Mesenchymal stem cell (in vitro differentiated cells and primary cell): ENCODE measurements at regions not wholly inside any gene's neighbourhood (a gene's known extent, or its start where the extent isn't known, plus 50 kb on each side); places are given as distances from the start of the nearest gene placed in this dataset.
A peak's percentile ranks its signal among the peaks of the same experiment; 100 is the strongest.

Source experiments
- DNase-seq: peaks from one replicate; pipeline ENCODE4 v3.0.0-alpha.2; 2013
- H2AFZ ChIP-seq: one replicate; pipeline ENCODE4 v1.6.1; 2013; ENCODE audit warnings: low read depth, mild to moderate bottlenecking, control low read depth, inconsistent platforms, low read length, moderate library complexity
- H2AK5ac ChIP-seq: 2 replicates; pipeline ENCODE4 v1.6.1; 2013; ENCODE audit warnings: low read length, moderate library complexity, mild to moderate bottlenecking, inconsistent platforms; ENCODE audit not compliant: severe bottlenecking
- H2BK120ac ChIP-seq: one replicate; pipeline ENCODE4 v1.6.1; 2013; ENCODE audit warnings: low read depth, mild to moderate bottlenecking, inconsistent platforms, low read length, moderate library complexity
- H2BK12ac ChIP-seq, 2 experiments: one replicate each; pipeline ENCODE4 v1.6.1; 2013; ENCODE audit warnings: inconsistent platforms in 2 of 2, low read length in 2 of 2, mild to moderate bottlenecking in 2 of 2, moderate library complexity in 2 of 2, control low read depth in 1 of 2
- H2BK15ac ChIP-seq: one replicate; pipeline ENCODE4 v1.6.1; 2013; ENCODE audit warnings: mild to moderate bottlenecking, low read depth, inconsistent platforms; ENCODE audit not compliant: poor library complexity, severe bottlenecking
- H2BK5ac ChIP-seq: 2 replicates; pipeline ENCODE4 v1.6.1; 2013; ENCODE audit warnings: low read depth, mild to moderate bottlenecking, low read length, control low read depth, inconsistent platforms; ENCODE audit not compliant: poor library complexity, severe bottlenecking
- H3K14ac ChIP-seq, 2 experiments: one replicate each; pipeline ENCODE4 v1.6.1; 2013; ENCODE audit warnings: inconsistent platforms in 2 of 2, low read length in 2 of 2, control low read depth in 1 of 2, mild to moderate bottlenecking in 1 of 2, moderate library complexity in 1 of 2
- H3K18ac ChIP-seq, 2 experiments: one replicate each; pipeline ENCODE4 v1.6.1; 2013; ENCODE audit warnings: inconsistent platforms in 2 of 2, low read length in 2 of 2, control low read depth in 1 of 2, low read depth in 1 of 2, mild to moderate bottlenecking in 1 of 2
- H3K23ac ChIP-seq, 2 experiments: one replicate each; pipeline ENCODE4 v1.6.1; 2013; ENCODE audit warnings: inconsistent platforms in 2 of 2, low read length in 2 of 2, mild to moderate bottlenecking in 2 of 2, moderate library complexity in 2 of 2, control low read depth in 1 of 2
- H3K27ac ChIP-seq: 2 replicates; pipeline ENCODE4 v1.5.1; 2013; ENCODE audit warnings: mild to moderate bottlenecking, moderate library complexity, low read length, control low read depth, inconsistent platforms; ENCODE audit not compliant: poor library complexity, severe bottlenecking
- H3K27me3 ChIP-seq, 2 experiments: 2 replicates each; pipeline versions ENCODE4 v1.6.1 to v1.7.0; 2013; ENCODE audit warnings: low read length in 2 of 2, mild to moderate bottlenecking in 2 of 2, moderate library complexity in 2 of 2, control low read depth in 1 of 2, inconsistent platforms in 1 of 2; ENCODE audit not compliant: control insufficient read depth in 1 of 2, insufficient read depth in 1 of 2
- H3K36me3 ChIP-seq, 2 experiments: 2 replicates each; pipeline versions ENCODE4 v1.6.1 to v1.7.0; 2013; ENCODE audit warnings: low read length in 2 of 2, control low read depth in 1 of 2, inconsistent platforms in 1 of 2, low read depth in 1 of 2, mild to moderate bottlenecking in 1 of 2; ENCODE audit not compliant: insufficient read depth in 2 of 2, control insufficient read depth in 1 of 2
- H3K4ac ChIP-seq, 2 experiments: one replicate each; pipeline ENCODE4 v1.6.1; 2013; ENCODE audit warnings: inconsistent platforms in 2 of 2, low read length in 2 of 2, mild to moderate bottlenecking in 2 of 2, moderate library complexity in 2 of 2, control low read depth in 1 of 2, low read depth in 1 of 2
- H3K4me1 ChIP-seq: 2 replicates; pipeline ENCODE4 v1.6.1; 2013; ENCODE audit warnings: low read depth, low read length, control low read depth; ENCODE audit not compliant: control insufficient read depth, insufficient read depth
- H3K4me2 ChIP-seq: 2 replicates; pipeline ENCODE4 v1.6.1; 2013; ENCODE audit warnings: low read length, mild to moderate bottlenecking, inconsistent platforms; ENCODE audit not compliant: poor library complexity, severe bottlenecking
- H3K4me3 ChIP-seq, 2 experiments: 2 replicates each; pipeline versions ENCODE4 v1.5.1 to v1.7.0; 2013; ENCODE audit warnings: low read length in 2 of 2, mild to moderate bottlenecking in 2 of 2, control low read depth in 1 of 2, low read depth in 1 of 2; ENCODE audit not compliant: insufficient read depth in 1 of 2
- H3K79me1 ChIP-seq: replicated peaks from 2 replicates; pipeline ENCODE4 v1.6.1; 2013; ENCODE audit warnings: mild to moderate bottlenecking, control low read depth, low read length, inconsistent platforms; ENCODE audit not compliant: poor library complexity, severe bottlenecking
- H3K9ac ChIP-seq: 2 replicates; pipeline ENCODE4 v1.7.0; 2013; ENCODE audit warnings: mild to moderate bottlenecking, low read length, moderate library complexity
- H3K9me3 ChIP-seq: 2 replicates; pipeline ENCODE4 v1.7.0; 2013; ENCODE audit warnings: mild to moderate bottlenecking, low read length; ENCODE audit not compliant: control insufficient read depth
- H4K8ac ChIP-seq: one replicate; pipeline ENCODE4 v1.6.1; 2013; ENCODE audit warnings: inconsistent platforms, mild to moderate bottlenecking, low read length, moderate library complexity
- H4K91ac ChIP-seq: one replicate; pipeline ENCODE4 v1.6.1; 2013; ENCODE audit warnings: mild to moderate bottlenecking, low read length, inconsistent platforms
- WGBS: methylation state at CpG from one replicate; pipeline ENCODE4 v1.1.7; 2013; ENCODE audit warnings: mixed read lengths; 5-methylcytosine and 5-hydroxymethylcytosine counted together

DNA sequence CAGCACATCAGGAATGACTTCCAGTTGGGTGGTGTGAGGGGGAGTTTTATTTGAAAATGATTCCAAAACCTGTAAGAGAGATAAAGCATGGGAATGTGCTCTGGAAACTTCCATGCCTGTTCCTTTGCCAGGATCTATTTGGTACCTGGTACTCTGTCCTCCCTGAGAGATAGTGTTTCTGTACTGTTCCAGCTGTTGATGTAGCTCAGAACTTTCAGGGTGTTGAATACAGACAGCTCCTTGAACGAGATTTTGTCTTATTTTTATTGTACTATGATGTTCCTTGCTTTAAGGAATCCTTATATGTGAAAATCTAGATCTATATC, 148.7 kb upstream of the RIPOR2 start:
- H3K27ac ChIP-seq: no peak overlapping the region
- no peak overlapping the region for H3K4ac ChIP-seq
- no peak overlapping the region for H2BK5ac ChIP-seq
- no peak overlapping the region for H3K9ac ChIP-seq
- no peak for DNase-seq
- H4K8ac ChIP-seq: no peak overlapping the region
- no peaks in the 10 kb centered on the region for H3K9me3 ChIP-seq
- no peaks in the 10 kb centered on the region for H3K79me1 ChIP-seq
- no peak overlapping the region for H2BK15ac ChIP-seq
- H3K18ac ChIP-seq: no peak overlapping the region
- H3K36me3 ChIP-seq: peaks cover 0 to 53% of the 10 kb centered on the region in 2 experiments
- no peak overlapping the region for H2BK12ac ChIP-seq
- H3K4me3 ChIP-seq: no peak overlapping the region
- H3K4me1 ChIP-seq: no peaks in the 10 kb centered on the region
- H2AFZ ChIP-seq: no peak overlapping the region
- no peak overlapping the region for H2AK5ac ChIP-seq
- H2BK120ac ChIP-seq: no peak overlapping the region
- no peak overlapping the region for H3K23ac ChIP-seq
- no peaks in the 10 kb centered on the region for H3K27me3 ChIP-seq
- no peak overlapping the region for H3K4me2 ChIP-seq
- no peak overlapping the region for H4K91ac ChIP-seq
- no CpG with 5 or more reads among the region's 1 CpG for WGBS
- H3K14ac ChIP-seq: no peak overlapping the region

- H3K36me3 ChIP-seq: peaks cover 0 to 60% of the 10 kb centered on the region in 2 experiments
- no peaks in the 10 kb centered on the region for H3K27me3 ChIP-seq
- H3K27ac ChIP-seq: no peak overlapping the region
- no peak overlapping the region for H2AK5ac ChIP-seq
- H2BK12ac ChIP-seq: no peak overlapping the region
- H3K18ac ChIP-seq: no peak overlapping the region
- no peak overlapping the region for H4K91ac ChIP-seq
- H4K8ac ChIP-seq: no peak overlapping the region
- H3K23ac ChIP-seq: no peak overlapping the region
- H3K79me1 ChIP-seq: no peaks in the 10 kb centered on the region
- WGBS: no CpG with 5 or more reads among the region's 1 CpG
- H2BK120ac ChIP-seq: no peak overlapping the region
- H3K4me1 ChIP-seq: no peaks in the 10 kb centered on the region
- no peak overlapping the region for H2BK15ac ChIP-seq
- no peak for DNase-seq
- H3K14ac ChIP-seq: no peak overlapping the region
- H2BK5ac ChIP-seq: no peak overlapping the region
- no peak overlapping the region for H3K4ac ChIP-seq
- H3K9ac ChIP-seq: no peak overlapping the region
- no peak overlapping the region for H3K4me3 ChIP-seq
- no peak overlapping the region for H2AFZ ChIP-seq
- H3K9me3 ChIP-seq: no peaks in the 10 kb centered on the region
- no peak overlapping the region for H3K4me2 ChIP-seq
Measured at GRCh38 chr6:25085756-25086155, 150.0 kb upstream of the RIPOR2 start.

GRCh38 chr6:25086500-25087091, 150.8 kb upstream of the RIPOR2 start:
- Histone ChIP-seq H2BK15ac (no peak overlapping the region), H3K79me1 (no peaks in the 10 kb centered on the region)
- 89% methylated on average over 9 of the region's 9 CpGs for WGBS

DNA sequence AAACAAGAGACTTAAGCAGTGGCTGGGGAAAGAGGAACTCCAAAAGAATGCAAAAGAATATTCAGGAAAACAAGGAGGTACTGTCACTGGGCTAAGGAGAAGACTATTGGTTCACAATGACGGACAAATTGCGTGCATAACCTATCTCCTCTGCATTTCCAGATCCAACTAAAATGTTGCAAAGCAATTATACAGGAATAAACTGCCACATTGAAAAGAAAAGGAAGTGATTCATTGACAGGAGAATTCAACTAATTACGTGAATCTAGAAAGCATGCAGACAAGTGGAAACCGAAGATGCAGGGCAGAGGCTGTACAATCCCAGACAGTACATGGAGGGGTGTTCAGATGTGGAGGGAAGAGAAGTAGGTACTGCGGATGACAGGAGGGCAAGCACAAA, 152.8 kb upstream of the RIPOR2 start:
- H3K4me3 ChIP-seq: no peak overlapping the region
- no peaks in the 10 kb centered on the region for H3K79me1 ChIP-seq
- peak; percentile 79 for DNase-seq
- H2AFZ ChIP-seq: no peak overlapping the region
- H3K9me3 ChIP-seq: no peaks in the 10 kb centered on the region
- peaks cover 0 to 76% of the 10 kb centered on the region in 2 experiments for H3K36me3 ChIP-seq
- H4K91ac ChIP-seq: no peak overlapping the region
- H3K9ac ChIP-seq: no peak overlapping the region
- H3K27me3 ChIP-seq: no peaks in the 10 kb centered on the region
- H2BK15ac ChIP-seq: no peak overlapping the region
- H3K18ac ChIP-seq: no peak overlapping the region
- no peak overlapping the region for H2AK5ac ChIP-seq
- no peak overlapping the region for H4K8ac ChIP-seq
- H3K23ac ChIP-seq: no peak overlapping the region
- H3K4me2 ChIP-seq: no peak overlapping the region
- H2BK5ac ChIP-seq: no peak overlapping the region
- H3K27ac ChIP-seq: no peak overlapping the region
- no peak overlapping the region for H2BK12ac ChIP-seq
- WGBS: 30% methylated on average over 4 of the region's 5 CpGs
- H3K4me1 ChIP-seq: no peaks in the 10 kb centered on the region
- no peak overlapping the region for H3K14ac ChIP-seq
- H2BK120ac ChIP-seq: no peak overlapping the region
- no peak overlapping the region for H3K4ac ChIP-seq

More at GRCh38 chr6:25086500-25087091, 150.8 kb upstream of the RIPOR2 start:
- Histone ChIP-seq H3K4me1 (no peaks in the 10 kb centered on the region), H2BK12ac (peak overlapping the region in 1 of 2 experiments; percentile 59), H3K36me3 (peaks cover 0 to 60% of the 10 kb centered on the region in 2 experiments), H3K9me3 (no peaks in the 10 kb centered on the region), H2BK120ac (no peak overlapping the region), H4K8ac (no peak overlapping the region), H3K4me2 (no peak overlapping the region), H4K91ac (no peak overlapping the region), H3K4me3 (no peak overlapping the region), H3K18ac (no peak overlapping the region), H3K14ac (no peak overlapping the region), H3K9ac (no peak overlapping the region), H3K23ac (no peak overlapping the region), H3K27ac (no peak overlapping the region), H2AFZ (no peak overlapping the region), H2BK5ac (no peak overlapping the region), H3K27me3 (no peaks in the 10 kb centered on the region), H3K4ac (no peak overlapping the region), H2AK5ac (no peak overlapping the region)
- no peak for DNase-seq
